EH (cell line): ENCODE measurements at regions not wholly inside any gene's neighbourhood (a gene's known extent, or its start where the extent isn't known, plus 50 kb on each side); places are given as distances from the start of the nearest gene placed in this dataset.
"Not testable (repeated sequence)": the region's sequence is repeated elsewhere in the genome, so short reads cannot be mapped to it uniquely, and the experiment has no call there.

Experiments
- DNase-seq: peaks from one replicate; pipeline ENCODE4 v3.0.0-alpha.2; 2015; ENCODE audit warnings: low read depth

DNA sequence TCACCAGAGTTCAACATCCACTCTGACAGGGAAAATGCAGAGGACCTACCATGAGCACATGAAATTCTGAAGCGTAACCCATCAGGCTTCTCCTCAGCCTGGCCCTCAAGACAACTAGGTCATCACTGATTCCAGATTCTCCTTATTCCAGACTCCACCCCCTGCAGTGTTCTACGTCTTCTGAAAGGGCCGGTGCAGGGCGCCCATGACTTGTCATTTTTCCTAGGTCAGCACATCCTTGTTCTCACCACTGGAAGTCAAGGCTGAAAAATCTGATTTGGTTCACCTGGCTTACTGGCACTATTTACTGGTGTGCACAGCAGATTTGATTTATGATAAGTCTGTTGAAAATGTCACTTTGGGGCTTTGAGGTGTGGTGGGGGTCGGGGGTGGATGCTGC is 140.9 kb upstream of the KLF3 start:
- DNase-seq = no peak

DNA sequence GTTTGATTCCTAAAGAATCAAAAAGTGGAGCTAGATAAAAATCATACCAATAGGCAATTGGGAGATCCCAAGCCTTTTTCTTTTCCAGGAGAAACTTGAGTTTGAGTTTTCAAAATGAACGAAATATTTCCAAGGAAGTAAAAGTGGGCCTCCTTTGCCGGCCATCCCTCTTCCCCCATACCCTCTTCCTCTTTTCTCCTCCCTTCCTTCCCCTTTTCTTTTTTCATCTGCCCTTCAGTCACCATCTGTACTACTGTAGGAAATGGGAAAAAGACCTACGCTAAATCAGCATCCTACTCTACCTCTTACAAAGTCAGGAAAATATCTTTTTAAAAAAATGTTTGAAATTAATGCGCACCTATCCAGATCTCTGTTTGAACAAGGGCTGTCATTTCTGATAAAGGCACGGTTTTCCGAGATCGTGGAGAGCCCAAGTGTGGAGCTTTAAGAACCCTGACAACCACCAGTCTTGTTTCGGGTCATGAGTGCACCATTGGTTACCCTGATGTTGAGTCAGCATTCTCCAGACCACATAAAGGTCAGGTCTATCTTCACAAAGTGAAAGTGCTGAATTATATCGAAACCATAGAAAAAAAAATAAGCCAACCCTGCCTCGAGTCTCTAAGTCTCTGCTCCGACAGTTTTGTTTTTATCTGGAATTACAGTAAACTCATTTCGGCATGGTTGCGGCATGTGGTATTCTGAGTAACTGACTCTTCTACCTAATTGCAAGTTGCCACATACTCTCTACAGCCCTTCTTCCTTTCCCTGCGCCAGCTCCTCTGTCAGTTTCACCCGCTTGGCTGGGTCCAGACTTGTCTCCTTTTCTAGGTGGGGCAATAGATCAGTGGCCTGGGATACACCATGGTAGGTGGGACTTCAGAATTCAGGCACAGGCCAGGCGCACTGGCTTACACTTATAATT is 140.2 kb upstream of the KLF3 start:
- no peak for DNase-seq

DNA sequence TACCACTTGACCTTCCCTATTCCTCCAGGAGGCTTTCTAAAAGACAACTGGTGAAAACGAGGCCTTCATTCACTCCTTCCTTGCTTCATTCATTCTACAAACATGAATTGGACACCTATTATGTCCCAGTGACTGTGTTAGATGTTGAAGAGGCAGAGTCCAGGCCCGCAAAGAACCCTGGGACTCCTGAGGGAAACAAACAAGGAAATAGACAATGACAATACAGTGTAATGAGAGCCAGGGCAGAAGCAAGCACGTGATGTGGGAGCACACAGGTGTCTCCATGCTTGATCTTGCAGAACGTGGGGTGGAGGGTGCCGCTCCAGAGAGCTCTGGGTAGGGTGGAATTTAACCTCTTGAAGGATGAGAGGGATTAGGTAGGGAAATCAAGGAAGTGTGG is 137.6 kb upstream of the KLF3 start:
- DNase-seq = no peak

DNA sequence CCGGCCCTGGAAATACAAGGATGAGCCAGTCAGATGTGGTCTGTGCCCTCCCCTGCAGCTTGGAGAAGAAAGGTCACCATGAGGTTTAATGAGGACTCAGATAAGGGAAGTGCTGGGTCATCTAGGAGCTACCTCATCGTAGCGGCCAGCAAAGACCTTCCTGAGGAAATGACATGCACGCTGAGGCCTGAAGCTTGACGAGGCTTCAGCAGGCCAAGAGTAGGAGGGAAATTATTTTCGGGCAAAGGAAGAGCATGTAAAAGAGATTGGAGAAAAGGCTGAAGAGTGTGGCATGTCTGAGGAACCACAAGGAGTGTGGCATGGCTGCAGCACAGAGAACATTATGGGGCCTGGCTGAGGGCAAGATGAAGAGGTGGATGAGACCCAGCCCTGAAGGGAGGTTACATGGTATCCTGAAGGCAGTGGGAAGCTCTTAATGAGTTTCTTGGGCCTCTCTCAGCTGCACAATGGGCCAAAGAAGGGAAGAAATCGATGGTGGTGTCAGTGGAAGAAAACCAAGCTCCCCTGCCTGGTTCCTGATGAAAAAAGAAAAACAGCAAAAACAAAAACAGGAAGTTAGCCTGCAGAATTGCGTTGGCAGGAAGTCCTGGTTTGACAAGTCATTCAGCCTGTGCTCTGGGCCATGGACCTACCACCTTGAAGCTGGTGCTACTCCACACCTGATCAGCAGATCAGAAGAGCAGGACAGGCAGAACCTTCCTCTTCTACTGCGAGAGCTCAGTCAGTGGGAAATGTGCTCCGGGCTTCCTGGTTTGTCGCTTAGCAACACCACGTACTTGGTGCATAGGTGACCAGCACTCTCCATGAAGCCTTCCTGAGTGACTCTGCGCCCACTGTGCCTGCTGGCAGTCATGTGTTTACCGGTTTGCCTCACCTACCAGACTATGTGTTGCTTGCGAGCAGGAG is 134.5 kb upstream of the KLF3 start:
- no peak for DNase-seq

DNA sequence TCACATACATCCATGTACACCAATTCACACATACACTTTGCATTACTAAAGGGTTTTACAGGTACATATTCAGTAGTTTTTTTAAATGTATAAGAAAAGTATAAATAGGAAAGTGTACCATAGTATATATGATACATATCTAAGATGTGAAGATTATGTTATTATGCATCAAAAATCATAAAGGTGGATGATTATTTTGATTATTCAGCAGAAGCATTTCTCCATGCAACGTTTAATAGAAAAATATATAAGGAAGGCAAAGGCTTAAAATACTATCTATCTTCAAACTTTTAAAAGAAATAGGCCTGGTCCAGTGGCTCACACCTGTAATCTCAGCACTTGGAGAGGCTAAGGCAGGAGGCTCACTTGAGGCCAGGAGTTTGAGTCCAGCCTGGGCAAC is 133.5 kb upstream of the KLF3 start:
- no peak for DNase-seq

DNA sequence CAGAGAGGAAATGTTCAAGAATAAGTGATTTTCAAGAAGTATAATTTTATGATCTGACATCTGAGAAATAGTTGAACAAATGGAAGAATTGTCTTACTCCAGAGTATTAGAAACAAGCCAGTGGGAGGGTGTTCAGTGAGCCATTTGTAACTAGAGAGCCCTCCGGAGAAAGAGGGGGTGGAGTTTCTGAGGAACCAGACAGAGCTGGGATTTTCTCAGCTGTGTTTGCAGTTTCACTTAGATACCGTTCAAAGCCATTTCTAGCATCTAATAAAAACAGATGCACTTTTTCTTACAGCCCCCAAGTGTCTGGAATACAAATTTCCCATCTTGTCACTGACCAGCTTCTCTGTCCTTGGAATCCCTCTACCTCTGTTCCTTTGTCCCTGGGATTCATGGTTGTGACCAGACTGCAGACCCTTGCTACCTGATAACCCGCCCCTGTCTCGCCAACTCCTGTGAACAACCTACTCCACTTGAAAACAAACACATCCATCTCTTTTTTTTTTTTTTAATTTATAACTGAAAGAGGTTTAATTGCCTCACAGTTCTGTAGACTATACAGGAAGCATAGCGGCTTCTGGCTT is 132.8 kb upstream of the KLF3 start:
- DNase-seq = no peak

DNA sequence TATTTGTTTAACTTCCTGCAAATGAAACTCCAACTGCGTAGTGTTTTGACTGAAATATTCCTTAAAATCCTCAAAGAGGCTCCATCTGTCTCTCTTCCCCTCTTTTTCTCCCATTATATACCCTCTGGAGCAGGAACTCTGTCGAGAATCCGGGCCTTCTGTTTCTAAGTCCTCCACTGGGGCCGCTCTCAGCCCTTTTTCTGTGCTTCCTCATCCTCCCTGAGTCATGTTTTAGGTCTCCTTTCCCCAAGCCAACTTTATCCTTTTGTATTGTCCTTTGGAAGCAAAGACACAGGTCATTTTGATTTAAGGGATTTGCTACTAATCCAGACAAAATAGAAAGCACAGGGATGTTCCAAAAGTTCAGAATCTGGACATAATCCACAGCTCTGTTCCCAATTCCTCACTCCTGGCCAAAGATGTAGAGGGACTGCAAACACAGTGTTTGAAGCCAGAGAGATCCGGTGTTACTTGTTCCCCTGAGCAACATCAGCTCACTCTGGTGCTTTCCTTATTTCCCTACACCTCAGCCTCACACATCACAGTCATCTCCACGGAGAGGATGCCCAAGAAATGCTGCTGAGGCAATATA is 131.0 kb upstream of the KLF3 start:
- no peak for DNase-seq

DNA sequence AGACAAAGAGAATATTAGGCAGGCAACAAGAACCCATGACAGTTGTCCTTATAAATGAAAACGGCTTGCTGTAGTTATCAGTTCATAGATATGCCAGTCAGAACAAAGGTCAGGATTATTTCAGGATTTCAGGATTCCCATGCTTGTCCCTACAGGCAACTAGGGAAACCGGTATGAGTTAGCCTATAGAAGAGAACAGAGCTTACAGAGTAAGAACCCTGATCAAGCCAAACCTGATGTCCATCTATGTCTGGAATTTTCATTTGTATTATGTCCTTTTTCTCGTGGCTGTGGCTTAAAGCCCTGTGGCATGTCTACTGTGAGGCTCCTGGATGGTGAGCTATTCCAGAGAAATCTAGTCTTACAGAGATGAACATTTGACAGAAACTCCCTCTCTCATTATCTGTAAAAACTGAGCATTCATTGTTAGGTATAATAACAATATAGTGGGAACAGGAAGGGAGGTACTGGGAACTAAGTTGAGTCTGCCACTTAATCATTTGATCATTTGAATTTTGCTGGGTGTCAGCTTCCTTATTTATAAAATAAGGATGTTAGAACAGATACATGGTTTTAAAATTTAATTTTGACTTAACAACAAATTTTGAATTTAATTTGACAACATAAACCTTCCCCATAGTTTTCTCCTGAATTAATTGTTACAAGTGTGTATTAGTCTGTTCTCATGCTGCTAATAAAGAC is 129.5 kb upstream of the KLF3 start:
- no peak for DNase-seq

DNA sequence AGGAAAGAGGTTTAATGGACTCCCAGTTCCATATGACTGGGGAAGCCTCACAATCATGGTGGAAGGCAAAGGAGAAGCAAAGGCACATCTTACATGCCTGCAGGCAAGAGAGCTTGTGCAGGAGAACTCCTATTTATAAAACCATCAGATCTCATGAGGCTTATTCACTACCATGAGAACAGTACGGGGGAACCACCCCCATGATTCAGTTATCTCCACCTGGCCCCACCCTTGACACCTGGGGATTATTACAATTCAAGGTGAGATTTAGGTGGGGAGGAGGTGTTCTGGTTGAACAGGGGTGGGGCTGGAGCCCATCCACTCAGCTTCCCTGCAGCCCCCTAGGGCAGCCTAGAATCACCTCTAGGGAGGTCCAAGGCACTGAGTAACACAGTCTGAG is 128.9 kb upstream of the KLF3 start:
- not testable (repeated sequence) for DNase-seq

DNA sequence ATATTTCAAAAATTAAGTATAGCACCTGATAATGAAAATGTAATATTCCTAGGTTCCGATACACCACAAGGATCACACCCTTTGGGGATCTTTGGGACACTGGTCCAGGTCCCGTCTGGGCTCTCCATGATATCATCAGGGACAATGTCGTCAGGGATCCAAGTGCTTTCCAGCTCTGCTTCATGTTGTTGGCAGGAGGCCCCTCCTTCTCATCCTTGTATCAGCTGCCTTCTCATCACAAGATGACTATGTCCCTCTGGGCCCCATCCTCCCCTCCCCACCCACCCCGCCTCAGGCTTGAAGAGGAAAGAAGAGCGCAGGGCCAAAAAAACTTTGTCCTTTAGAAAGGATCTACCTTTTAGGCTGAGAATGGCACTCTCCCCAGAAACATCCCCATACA is 128.3 kb upstream of the KLF3 start:
- DNase-seq = no peak

DNA sequence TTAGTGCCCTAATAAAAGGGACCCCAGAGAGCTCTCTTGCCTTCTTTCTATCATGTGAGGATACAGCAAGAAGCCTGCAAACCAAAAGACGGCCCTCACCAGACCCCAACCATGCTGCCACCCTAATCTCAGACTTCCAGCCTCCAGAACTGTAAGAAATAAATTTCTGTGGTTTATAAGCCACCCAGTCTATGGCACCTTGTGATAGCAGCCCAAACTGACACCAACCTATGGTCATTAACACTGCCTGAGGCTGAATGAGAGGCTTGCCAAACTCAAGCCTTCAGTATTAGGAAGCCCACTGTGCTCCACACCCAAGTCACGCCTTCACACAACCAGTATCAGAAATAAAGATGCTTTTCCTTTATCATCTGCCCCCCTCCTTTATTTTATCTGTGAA is 127.3 kb upstream of the KLF3 start:
- DNase-seq = no peak

DNA sequence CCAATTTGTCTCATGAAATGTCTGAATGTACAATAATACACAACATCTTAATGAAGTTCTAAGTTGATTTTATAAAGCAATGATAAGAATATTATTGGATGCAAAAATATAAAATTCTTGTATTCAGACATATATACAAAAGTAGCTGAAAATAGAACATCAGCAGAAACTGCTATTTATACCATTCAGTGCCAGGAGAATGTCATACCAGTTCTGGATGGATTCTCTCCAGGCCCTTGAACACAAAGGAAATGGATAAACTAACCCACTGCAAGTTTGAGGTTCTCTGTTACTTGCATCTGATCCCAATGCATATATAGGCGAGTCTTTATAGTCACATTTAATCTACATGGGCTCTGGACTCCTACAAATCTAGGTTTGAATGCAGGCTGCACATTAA is 126.3 kb upstream of the KLF3 start:
- no peak for DNase-seq

DNA sequence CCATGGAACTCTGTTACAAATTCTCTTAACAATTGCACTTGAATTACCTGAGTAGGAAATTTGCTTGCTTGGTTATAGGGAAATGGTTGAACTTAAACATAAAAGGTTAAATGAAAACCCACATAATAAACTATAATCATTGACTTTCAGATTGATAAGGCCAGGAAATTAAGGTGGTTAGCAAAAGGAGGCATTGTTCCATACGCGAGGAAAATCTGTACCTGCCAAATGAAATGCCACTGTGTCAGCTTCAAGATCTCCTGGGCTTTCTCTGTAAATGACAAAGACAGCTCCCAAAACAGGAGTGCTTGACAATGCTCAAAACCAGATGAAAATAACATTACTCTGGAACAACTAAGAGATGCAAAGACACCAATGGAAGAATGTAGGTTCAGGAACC is 125.5 kb upstream of the KLF3 start:
- DNase-seq = no peak

DNA sequence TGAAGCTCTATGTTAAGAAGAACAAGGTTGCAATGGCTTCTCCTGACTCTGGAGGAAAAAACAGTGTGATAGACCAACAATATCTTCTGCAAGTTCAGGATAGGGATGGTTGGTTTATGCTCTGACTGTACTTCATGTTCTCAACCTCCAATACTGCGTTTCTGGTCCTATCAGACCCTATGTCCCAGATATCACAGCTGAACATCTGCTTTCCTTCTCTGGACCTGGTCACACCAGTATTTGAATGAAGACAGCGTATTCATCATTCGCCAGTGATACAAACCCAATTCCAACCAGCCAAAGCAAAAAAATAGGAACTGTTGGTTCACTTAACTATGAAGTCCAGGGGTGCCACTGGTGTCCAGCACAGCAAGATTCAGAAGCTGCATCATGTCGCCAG is 124.5 kb upstream of the KLF3 start:
- DNase-seq = no peak

DNA sequence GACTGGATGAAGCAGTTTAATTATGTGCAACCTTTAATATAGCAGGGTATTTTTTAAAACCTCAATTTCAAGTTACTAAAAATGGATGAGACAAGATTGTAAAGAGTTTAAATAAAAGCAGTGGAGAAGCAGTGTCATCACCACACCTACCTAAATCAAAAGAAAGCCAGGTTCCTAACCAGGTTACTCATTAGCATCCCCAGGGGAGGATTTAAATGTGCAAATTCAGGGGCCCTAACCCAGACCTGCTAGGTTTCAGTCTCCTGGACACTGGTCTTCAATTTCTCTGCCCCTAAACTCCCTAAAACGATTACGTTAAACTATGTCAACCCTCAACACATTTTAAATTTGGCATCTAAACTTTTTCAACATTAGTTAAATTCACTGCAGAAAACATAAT is 116.9 kb upstream of the KLF3 start:
- no peak for DNase-seq

DNA sequence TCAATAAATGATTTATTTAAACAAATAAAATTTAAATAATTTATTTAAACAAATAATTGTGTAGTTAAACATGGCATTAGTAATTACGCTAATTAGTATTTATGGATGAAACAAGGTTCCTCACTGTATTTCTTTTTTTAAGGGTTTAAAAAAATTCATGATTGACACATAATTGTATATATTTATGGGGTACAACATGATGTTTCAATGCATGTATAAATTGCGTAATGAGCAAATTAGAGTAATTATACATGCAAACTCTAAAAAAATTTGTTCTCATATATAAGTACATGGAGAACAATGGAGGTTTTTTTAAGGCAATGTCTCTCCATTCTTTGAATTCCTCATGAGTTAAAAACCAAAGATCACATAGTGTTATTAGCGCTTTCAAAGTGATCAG is 115.7 kb upstream of the KLF3 start:
- DNase-seq = no peak

DNA sequence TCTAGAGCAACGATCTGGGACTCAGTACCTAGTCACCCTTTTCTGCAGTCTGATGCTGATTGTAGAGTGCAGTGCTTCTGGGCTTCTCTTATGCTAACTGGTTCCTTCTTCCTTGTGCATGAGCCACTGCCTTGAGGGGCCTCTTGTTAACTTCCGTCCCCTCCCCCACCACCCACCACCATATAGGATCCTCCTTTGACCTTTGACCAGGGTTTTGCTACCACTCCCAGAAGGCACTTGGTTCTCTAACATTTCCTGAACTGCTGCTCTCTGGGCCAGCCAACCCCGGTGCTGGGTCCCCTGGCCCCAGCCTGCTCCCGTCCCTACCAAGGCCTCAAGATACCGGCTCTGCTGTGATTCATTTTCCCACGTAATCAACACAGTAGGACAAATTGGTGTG is 104.6 kb upstream of the KLF3 start:
- DNase-seq = no peak

DNA sequence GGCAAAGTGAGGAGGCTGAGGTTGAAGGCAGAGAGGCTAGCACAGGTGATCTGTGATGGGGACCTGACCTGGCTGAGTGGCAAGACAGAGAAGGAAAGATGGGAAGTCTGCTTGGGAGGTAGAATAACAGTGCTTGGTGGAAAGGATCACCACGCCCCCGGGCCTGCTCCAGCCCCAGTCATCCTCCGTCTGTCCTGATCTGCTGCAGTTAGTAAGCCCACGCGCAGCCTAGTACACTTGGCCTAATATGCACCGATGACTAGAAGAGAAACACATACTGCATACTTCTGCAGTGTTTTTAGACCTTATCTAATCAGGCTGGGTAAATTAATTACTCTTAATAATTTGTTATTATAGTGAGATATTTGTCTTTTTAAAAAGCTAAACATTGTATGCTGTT is 103.7 kb upstream of the KLF3 start:
- no peak for DNase-seq

DNA sequence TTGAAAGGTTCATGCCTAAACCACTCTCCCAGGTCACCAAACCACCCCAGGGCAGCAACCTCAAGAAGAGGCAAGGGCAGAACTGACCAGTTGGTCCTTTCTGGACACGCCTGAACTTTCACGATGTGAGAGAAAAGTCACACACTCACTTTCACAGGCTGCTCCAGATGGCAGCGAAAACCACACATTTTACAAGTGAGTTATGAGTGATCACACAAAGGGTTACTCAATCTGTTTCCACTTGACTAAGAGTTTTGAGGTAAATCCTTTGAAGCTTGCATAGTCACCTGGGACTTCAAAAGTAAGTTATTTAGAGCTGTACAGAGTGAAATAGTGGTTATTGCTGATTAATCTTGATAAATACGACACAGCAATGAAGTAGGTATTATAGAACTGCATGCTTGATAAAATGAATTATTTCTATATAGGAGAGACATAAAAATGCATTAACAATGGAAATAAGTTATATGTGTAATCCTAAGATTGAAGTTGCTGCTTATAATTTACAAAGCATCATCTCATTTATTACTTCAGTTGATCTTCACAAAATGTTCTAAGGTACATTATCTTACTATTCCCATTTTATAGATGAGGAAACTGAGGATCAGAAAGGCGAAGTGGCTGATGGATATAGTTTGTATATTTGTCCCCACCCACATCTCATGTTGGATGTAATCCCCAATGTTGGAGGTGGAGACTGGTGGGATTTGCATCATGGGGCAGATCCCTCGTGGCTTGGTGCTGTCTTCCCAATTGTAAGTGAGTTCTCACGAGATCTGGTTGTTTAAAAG is 103.0 kb upstream of the KLF3 start:
- no peak for DNase-seq

DNA sequence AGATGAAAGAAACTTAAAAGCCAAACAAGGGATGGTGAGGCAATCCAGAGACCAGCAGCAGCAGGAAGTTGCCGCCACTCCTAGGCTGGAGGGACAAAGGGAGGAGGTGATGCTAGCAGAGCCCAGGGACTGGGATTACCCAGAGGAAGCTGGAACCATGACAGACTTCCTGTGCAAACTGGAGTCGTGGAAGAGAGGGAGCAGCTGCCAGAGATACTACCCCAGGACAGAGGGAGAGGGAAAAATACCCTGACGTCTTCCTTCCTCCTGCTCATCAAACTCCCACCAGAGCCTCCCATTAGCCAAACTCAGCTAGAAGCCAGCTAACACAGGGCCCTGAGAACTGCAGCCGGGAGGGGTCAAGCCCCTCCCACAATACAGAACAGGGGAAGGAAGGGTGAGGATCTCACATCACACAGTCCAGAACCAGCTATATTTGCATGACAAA is 101.2 kb upstream of the KLF3 start:
- peak; percentile 32 for DNase-seq
